ENCODE measurements at regions not wholly inside any gene's neighbourhood (a gene's known extent, or its start where the extent isn't known, plus 50 kb on each side); places are given as distances from the start of the nearest gene placed in this dataset.

DNA sequence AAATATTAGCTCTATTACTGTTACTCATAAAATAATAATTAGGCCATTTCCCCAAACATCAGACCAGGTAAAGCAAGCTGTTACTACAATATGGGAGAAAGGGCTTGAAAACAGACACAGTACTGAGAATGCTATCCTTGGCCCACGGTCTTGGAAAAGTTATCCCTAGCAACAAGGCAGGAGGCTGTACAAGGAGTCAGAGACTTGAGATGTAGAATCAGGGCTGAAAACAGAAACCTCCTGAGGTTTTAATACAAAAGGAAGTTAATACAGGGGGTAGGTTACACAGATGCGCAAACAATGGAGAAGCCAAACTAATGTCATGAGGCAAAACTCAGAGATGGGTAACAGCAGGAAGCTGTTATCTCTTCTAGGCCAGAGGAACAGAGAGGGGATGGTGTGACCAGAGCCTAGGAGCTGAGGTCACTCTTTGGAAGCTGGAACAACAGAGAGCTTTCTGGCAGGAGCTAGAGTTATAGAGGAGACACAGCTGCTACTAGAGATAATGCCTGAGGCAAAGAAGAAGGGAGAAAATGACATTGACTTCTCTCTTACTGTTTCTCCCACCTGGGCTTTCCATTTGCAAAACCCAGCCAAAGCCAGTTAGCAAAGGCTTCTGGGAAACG, 248.8 kb downstream of the SUDS3 start (continued):
- TF ChIP-seq FOXP1 (CRISPR knock-in tag; IDR thresholded peaks at IDR 0.05) = no peak
- no peak for TF ChIP-seq CBX3 (IDR thresholded peaks at IDR 0.05; ENCODE audit: borderline replicate concordance in 1 of 2, low read length in 2 of 2)
- no peak for TF ChIP-seq ZBTB17 (CRISPR knock-in tag; IDR thresholded peaks at IDR 0.05)
- TF ChIP-seq ZNF217 (CRISPR knock-in tag; IDR thresholded peaks at IDR 0.05) = no peak
- no peak for TF ChIP-seq CREBBP (IDR thresholded peaks at IDR 0.05; ENCODE audit: low read depth, low read length)
- TF ChIP-seq, protein P1, sequence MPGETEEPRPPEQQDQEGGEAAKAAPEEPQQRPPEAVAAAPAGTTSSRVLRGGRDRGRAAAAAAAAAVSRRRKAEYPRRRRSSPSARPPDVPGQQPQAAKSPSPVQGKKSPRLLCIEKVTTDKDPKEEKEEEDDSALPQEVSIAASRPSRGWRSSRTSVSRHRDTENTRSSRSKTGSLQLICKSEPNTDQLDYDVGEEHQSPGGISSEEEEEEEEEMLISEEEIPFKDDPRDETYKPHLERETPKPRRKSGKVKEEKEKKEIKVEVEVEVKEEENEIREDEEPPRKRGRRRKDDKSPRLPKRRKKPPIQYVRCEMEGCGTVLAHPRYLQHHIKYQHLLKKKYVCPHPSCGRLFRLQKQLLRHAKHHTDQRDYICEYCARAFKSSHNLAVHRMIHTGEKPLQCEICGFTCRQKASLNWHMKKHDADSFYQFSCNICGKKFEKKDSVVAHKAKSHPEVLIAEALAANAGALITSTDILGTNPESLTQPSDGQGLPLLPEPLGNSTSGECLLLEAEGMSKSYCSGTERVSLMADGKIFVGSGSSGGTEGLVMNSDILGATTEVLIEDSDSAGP (CRISPR knock-in tag; IDR thresholded peaks at IDR 0.05) = no peak
- TF ChIP-seq NFIC (IDR thresholded peaks at IDR 0.05) = peak; percentile 55; the same call in 1 of the 2 replicates
- peak; percentile 27; the same call in 1 of the 2 replicates for TF ChIP-seq STAT5A (IDR thresholded peaks at IDR 0.05; ENCODE audit: borderline replicate concordance, low read length)
- TF ChIP-seq EP300 (IDR thresholded peaks at IDR 0.05; ENCODE audit: low read length) = peak; percentile 21; the same call in 1 of the 2 replicates
- TF ChIP-seq YBX1 (IDR thresholded peaks at IDR 0.05) = no peak
- TF ChIP-seq POLR2G (IDR thresholded peaks at IDR 0.05; ENCODE audit: low read depth, low read length) = no peak
- no peak for TF ChIP-seq ZNF232 (CRISPR knock-in tag; IDR thresholded peaks at IDR 0.05)
- TF ChIP-seq HDGF (IDR thresholded peaks at IDR 0.05) = no peak
- no peak for TF ChIP-seq NCOA6 (IDR thresholded peaks at IDR 0.05)
- TF ChIP-seq DDX20 (tag; IDR thresholded peaks at IDR 0.05; ENCODE audit: low read depth) = no peak
- TF ChIP-seq TEAD4 (IDR thresholded peaks at IDR 0.05; ENCODE audit: low read length) = peak; percentile 75
- TF ChIP-seq TEAD4 (CRISPR knock-in tag; IDR thresholded peaks at IDR 0.05; ENCODE audit: borderline replicate concordance) = no peak
- no peak for TF ChIP-seq NELFE (IDR thresholded peaks at IDR 0.05; ENCODE audit: insufficient read depth, insufficient read length)
- TF ChIP-seq POLR2H (tag; IDR thresholded peaks at IDR 0.05; ENCODE audit: low read depth) = no peak
- no peak for TF ChIP-seq ZNF561 (CRISPR knock-in tag; conservative IDR thresholded peaks at IDR 0.05)
- TF ChIP-seq, protein P2, sequence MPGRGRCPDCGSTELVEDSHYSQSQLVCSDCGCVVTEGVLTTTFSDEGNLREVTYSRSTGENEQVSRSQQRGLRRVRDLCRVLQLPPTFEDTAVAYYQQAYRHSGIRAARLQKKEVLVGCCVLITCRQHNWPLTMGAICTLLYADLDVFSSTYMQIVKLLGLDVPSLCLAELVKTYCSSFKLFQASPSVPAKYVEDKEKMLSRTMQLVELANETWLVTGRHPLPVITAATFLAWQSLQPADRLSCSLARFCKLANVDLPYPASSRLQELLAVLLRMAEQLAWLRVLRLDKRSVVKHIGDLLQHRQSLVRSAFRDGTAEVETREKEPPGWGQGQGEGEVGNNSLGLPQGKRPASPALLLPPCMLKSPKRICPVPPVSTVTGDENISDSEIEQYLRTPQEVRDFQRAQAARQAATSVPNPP (IDR thresholded peaks at IDR 0.05; ENCODE audit: borderline replicate concordance, insufficient read depth, insufficient read length) = no peak
- no peak for TF ChIP-seq ZNF143 (CRISPR knock-in tag; IDR thresholded peaks at IDR 0.05)
- no peak for TF ChIP-seq TCF7 (IDR thresholded peaks at IDR 0.05; ENCODE audit: borderline replicate concordance)
- TF ChIP-seq TCF3 (CRISPR knock-in tag; IDR thresholded peaks at IDR 0.05) = peak; percentile 32; the same call in 1 of the 2 replicates
- peak; percentile 82 for TF ChIP-seq MEIS2 (IDR thresholded peaks at IDR 0.05; ENCODE audit: partially characterized antibody)
- peak; percentile 85 for TF ChIP-seq CBFA2T2 (conservative IDR thresholded peaks at IDR 0.05)
- no peak for TF ChIP-seq ETV6 (IDR thresholded peaks at IDR 0.05; ENCODE audit: borderline replicate concordance in 1 of 2, low read depth in 2 of 2, low read length in 1 of 2)
- no peak for TF ChIP-seq ETV6 (CRISPR knock-in tag; IDR thresholded peaks at IDR 0.05; ENCODE audit: borderline replicate concordance)
- no peak for TF ChIP-seq ESRRA (IDR thresholded peaks at IDR 0.05; ENCODE audit: borderline replicate concordance, low read depth)
- TF ChIP-seq HDAC1 (IDR thresholded peaks at IDR 0.05) = no peak
